ENCODE measurements at regions not wholly inside any gene's neighbourhood (a gene's known extent, or its start where the extent isn't known, plus 50 kb on each side); places are given as distances from the start of the nearest gene placed in this dataset.

DNA sequence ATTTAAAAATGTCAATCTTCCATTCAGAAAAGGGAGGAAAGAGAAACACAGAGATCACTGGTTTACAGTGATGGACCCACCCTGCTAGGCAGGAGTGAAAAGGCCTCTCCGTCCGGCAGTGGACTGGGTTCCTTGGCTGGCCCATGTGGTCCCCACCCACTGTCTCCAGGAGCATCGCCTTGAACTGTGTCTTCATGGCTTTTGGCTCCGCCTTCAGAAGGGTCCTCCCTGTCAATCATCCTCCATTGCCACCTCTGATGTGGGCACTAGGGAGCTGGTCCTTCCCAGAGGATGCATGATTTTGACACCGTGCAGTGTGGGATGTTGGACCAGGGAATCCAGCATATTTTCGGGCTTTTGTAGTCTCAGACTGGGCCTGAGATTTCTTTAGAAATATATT is 58.2 kb upstream of the B3GAT1 start (continued):
- TF ChIP-seq, protein P1, sequence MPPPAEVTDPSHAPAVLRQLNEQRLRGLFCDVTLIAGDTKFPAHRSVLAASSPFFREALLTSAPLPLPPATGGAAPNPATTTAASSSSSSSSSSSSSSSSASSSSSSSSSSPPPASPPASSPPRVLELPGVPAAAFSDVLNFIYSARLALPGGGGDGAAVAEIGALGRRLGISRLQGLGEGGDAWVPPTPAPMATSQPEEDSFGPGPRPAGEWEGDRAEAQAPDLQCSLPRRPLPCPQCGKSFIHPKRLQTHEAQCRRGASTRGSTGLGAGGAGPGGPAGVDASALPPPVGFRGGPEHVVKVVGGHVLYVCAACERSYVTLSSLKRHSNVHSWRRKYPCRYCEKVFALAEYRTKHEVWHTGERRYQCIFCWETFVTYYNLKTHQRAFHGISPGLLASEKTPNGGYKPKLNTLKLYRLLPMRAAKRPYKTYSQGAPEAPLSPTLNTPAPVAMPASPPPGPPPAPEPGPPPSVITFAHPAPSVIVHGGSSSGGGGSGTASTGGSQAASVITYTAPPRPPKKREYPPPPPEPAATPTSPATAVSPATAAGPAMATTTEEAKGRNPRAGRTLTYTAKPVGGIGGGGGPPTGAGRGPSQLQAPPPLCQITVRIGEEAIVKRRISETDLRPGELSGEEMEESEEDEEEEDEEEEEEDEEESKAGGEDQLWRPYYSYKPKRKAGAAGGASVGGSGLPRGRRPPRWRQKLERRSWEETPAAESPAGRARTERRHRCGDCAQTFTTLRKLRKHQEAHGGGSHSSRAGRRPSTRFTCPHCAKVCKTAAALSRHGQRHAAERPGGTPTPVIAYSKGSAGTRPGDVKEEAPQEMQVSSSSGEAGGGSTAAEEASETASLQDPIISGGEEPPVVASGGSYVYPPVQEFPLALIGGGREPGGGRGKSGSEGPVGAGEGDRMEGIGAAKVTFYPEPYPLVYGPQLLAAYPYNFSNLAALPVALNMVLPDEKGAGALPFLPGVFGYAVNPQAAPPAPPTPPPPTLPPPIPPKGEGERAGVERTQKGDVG (CRISPR knock-in tag; IDR thresholded peaks at IDR 0.05; ENCODE audit: borderline replicate concordance) = no peak

DNA sequence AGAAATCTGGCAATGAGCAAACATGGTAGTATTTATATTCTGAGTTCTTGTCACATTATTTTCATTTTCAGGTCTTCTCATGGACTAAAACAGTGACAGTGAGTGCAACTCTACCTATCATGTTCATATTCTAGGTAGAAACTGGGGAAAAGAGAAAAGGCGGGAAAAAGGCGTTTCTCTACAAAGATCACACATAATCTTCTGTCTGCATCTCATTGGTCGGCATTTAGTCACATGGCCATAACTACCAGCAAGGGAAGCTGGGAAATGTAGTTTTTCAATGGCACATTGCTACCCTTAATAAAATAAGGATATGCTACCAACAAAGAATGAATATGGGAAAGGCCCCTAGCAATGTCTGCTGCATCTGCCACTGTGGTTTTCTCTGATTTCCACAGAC is 57.6 kb upstream of the B3GAT1 start:
- 51% methylated on average over 3 of the region's 3 CpGs for WGBS (ENCODE audit: low lambda C conversion rate)
- H3K36me3 ChIP-seq (replicated peaks in 1 of 2; ENCODE audit: control insufficient read depth in 1 of 2, insufficient read depth in 2 of 2, low read length in 2 of 2) = no peaks in the 10 kb centered on the region
- no peak for FAIRE-seq
- TF ChIP-seq ZBTB3 (CRISPR knock-in tag; IDR thresholded peaks at IDR 0.05; ENCODE audit: borderline replicate concordance, low read depth) (no peak), PCBP1 (IDR thresholded peaks at IDR 0.05; ENCODE audit: borderline replicate concordance, low read depth, low read length) (no peak), SCMH1 (CRISPR knock-in tag; IDR thresholded peaks at IDR 0.05; ENCODE audit: borderline replicate concordance) (no peak), THAP11 (CRISPR knock-in tag; IDR thresholded peaks at IDR 0.05) (peak; percentile 92)
- TF ChIP-seq, protein P2, sequence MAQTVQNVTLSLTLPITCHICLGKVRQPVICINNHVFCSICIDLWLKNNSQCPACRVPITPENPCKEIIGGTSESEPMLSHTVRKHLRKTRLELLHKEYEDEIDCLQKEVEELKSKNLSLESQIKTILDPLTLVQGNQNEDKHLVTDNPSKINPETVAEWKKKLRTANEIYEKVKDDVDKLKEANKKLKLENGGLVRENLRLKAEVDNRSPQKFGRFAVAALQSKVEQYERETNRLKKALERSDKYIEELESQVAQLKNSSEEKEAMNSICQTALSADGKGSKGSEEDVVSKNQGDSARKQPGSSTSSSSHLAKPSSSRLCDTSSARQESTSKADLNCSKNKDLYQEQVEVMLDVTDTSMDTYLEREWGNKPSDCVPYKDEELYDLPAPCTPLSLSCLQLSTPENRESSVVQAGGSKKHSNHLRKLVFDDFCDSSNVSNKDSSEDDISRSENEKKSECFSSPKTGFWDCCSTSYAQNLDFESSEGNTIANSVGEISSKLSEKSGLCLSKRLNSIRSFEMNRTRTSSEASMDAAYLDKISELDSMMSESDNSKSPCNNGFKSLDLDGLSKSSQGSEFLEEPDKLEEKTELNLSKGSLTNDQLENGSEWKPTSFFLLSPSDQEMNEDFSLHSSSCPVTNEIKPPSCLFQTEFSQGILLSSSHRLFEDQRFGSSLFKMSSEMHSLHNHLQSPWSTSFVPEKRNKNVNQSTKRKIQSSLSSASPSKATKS (CRISPR knock-in tag; IDR thresholded peaks at IDR 0.05) = no peak
- TF ChIP-seq, protein P3, sequence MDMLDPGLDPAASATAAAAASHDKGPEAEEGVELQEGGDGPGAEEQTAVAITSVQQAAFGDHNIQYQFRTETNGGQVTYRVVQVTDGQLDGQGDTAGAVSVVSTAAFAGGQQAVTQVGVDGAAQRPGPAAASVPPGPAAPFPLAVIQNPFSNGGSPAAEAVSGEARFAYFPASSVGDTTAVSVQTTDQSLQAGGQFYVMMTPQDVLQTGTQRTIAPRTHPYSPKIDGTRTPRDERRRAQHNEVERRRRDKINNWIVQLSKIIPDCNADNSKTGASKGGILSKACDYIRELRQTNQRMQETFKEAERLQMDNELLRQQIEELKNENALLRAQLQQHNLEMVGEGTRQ (IDR thresholded peaks at IDR 0.05; ENCODE audit: low read depth, low read length) = no peak
- TF ChIP-seq, protein P3 (CRISPR knock-in tag; IDR thresholded peaks at IDR 0.05; ENCODE audit: borderline replicate concordance) = peak; percentile 40; the same call in 1 of the 2 replicates
- TF ChIP-seq, protein P4, sequence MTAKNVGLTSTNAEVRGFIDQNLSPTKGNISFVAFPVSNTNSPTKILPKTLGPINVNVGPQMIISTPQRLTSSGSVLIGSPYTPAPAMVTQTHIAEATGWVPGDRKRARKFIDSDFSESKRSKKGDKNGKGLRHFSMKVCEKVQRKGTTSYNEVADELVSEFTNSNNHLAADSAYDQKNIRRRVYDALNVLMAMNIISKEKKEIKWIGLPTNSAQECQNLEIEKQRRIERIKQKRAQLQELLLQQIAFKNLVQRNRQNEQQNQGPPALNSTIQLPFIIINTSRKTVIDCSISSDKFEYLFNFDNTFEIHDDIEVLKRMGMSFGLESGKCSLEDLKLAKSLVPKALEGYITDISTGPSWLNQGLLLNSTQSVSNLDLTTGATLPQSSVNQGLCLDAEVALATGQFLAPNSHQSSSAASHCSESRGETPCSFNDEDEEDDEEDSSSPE (CRISPR knock-in tag; IDR thresholded peaks at IDR 0.05) = 0 out of 2 replicates have a peak, but pooled peaks have one; percentile 14

More for the DNA sequence above, 57.6 kb upstream of the B3GAT1 start:
- no peak overlapping the region for H2AFZ ChIP-seq (ENCODE audit: low read length)
- no peak overlapping the region for H3K4me2 ChIP-seq (ENCODE audit: low read depth, low read length)
- no peaks in the 10 kb centered on the region for H4K20me1 ChIP-seq (ENCODE audit: insufficient read depth, low read length)
- intact Hi-C loops (cut with micrococcal nuclease; ENCODE audit: unreplicated experiment) = no loop called here
- no peak overlapping the region for H3K27ac ChIP-seq (ENCODE audit: extremely low read length, insufficient read depth, low read length)
- POLR2A ChIA-PET = no interaction called here
- H3K4me1 ChIP-seq (ENCODE audit: insufficient read depth, low read length) = peaks cover 25% of the 10 kb centered on the region
- H3K27me3 ChIP-seq (ENCODE audit: control insufficient read depth in 1 of 2, insufficient read depth in 2 of 2, low read length in 2 of 2) = peaks cover 0 to 23% of the 10 kb centered on the region in 2 experiments; a peak in 3 of 5 replicates
- H3K9ac ChIP-seq (ENCODE audit: insufficient read depth, low read depth, low read length) = no peak overlapping the region
- H3K9me3 ChIP-seq (ENCODE audit: low read length) = no peaks in the 10 kb centered on the region
- H3K4me3 ChIP-seq (replicated peaks in 1 of 3; ENCODE audit: insufficient read depth in 1 of 3, low read depth in 2 of 3, low read length in 3 of 3) = no peak overlapping the region
- BruUV-seq (replicated peaks) = no TSS peak
- no peak for DNase-seq (ENCODE audit: low spot score)
- no peak for ATAC-seq
- H3K79me2 ChIP-seq (ENCODE audit: insufficient read depth, low read length) = no peaks in the 10 kb centered on the region
- CTCF ChIA-PET (ENCODE audit: low intra/inter-chr PET ratio, low total read pairs) = no interaction called here
- in situ Hi-C loops (cut with HindIII; ENCODE audit: extremely low pct_ligation_motif_present, low pct_unique_long_range_greater_than_20kb) = no loop called here
